Uterus (tissue), 2 donors: ENCODE measurements at regions not wholly inside any gene's neighbourhood (a gene's known extent, or its start where the extent isn't known, plus 50 kb on each side); places are given as distances from the start of the nearest gene placed in this dataset.

Experiments used
- POLR2A ChIP-seq, 2 donors: fragments of 450-650 bp; IDR thresholded peaks; one replicate each; pipeline ENCODE4 v1.6.1; 2016; ENCODE audit warnings: antibody characterized with exemption in 2 of 2, mild to moderate bottlenecking in 1 of 2, moderate library complexity in 1 of 2
- TF ChIP-seq, protein P1 (sequence below), 4 experiments: fragments of 200-600 bp in 2 of 4; fragments of 450-650 bp in 2 of 4; sonication (generic) in 2 of 4; IDR thresholded peaks; one replicate each; pipeline ENCODE4 v1.5.1; 2016 to 2019; ENCODE audit warnings: antibody characterized with exemption in 4 of 4, mild to moderate bottlenecking in 2 of 4, moderate library complexity in 1 of 4

DNA sequence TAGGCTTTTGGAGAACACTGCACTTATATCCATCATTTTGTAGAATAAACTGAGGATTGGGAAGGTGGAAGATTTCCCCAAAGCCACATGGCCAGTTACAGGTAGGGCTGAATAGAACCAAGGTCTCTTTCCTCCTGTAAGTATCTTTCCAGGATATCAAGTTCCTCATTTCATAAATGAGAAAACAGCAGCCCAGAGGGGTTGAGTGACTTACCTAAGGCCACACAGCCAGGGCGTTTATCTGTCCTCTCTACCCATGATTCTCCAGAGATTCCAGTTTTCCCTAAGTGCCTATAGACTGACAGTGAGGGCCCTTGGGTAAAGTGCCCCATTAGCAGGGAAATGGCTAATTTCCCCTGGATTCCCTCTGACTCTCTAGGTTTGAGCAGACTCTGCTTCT lies 132.3 kb upstream of the SKOR2 start:
- TF ChIP-seq, protein P1, sequence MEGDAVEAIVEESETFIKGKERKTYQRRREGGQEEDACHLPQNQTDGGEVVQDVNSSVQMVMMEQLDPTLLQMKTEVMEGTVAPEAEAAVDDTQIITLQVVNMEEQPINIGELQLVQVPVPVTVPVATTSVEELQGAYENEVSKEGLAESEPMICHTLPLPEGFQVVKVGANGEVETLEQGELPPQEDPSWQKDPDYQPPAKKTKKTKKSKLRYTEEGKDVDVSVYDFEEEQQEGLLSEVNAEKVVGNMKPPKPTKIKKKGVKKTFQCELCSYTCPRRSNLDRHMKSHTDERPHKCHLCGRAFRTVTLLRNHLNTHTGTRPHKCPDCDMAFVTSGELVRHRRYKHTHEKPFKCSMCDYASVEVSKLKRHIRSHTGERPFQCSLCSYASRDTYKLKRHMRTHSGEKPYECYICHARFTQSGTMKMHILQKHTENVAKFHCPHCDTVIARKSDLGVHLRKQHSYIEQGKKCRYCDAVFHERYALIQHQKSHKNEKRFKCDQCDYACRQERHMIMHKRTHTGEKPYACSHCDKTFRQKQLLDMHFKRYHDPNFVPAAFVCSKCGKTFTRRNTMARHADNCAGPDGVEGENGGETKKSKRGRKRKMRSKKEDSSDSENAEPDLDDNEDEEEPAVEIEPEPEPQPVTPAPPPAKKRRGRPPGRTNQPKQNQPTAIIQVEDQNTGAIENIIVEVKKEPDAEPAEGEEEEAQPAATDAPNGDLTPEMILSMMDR (IDR thresholded peaks at IDR 0.05) = no peak
- TF ChIP-seq POLR2A (IDR thresholded peaks at IDR 0.05) = no peak
